NCI-H748 (cell line): ENCODE measurements at regions not wholly inside any gene's neighbourhood (a gene's known extent, or its start where the extent isn't known, plus 50 kb on each side); places are given as distances from the start of the nearest gene placed in this dataset.

ENCODE experiments used
- DNase-seq: peaks from one replicate; lab custom pipeline; 2025; ENCODE audit not compliant: unreplicated experiment; lab: John Stamatoyannopoulos, UW

GRCh38 chr22:49255741-49256318, 571.8 kb downstream of the BRD1 start:
- DNase-seq = no peak

- DNase-seq = no peak
Observed at GRCh38 chr22:49255154-49255553, 572.5 kb downstream of the BRD1 start.

GRCh38 chr22:49253656-49254055, 574.0 kb downstream of the BRD1 start:
- no peak for DNase-seq

- DNase-seq = no peak
Observed at GRCh38 chr22:49251371-49251770, 576.3 kb downstream of the BRD1 start.

- DNase-seq = no peak
Observed at GRCh38 chr22:49247194-49247924, 580.3 kb downstream of the BRD1 start.

GRCh38 chr22:49244466-49245420, 582.9 kb downstream of the BRD1 start:
- DNase-seq = no peak

GRCh38 chr22:49243965-49244364, 583.7 kb downstream of the BRD1 start:
- DNase-seq = no peak

- no peak for DNase-seq
Observed at GRCh38 chr22:49243335-49243734, 584.3 kb downstream of the BRD1 start.

- no peak for DNase-seq
Observed at GRCh38 chr22:49242480-49242879, 585.2 kb downstream of the BRD1 start.

GRCh38 chr22:49241174-49241851, 586.4 kb downstream of the BRD1 start:
- no peak for DNase-seq

GRCh38 chr22:49240472-49240871, 587.2 kb downstream of the BRD1 start:
- DNase-seq = no peak

- no peak for DNase-seq
Observed at GRCh38 chr22:49240016-49240380, 587.7 kb downstream of the BRD1 start.

- DNase-seq = no peak
Observed at GRCh38 chr22:49239264-49240015, 588.2 kb downstream of the BRD1 start.

- DNase-seq = no peak
Observed at GRCh38 chr22:49238181-49239141, 589.2 kb downstream of the BRD1 start.

- DNase-seq = no peak
Observed at GRCh38 chr22:49237703-49238102, 590.0 kb downstream of the BRD1 start.

- DNase-seq = no peak
Observed at GRCh38 chr22:49237279-49237678, 590.4 kb downstream of the BRD1 start.

- DNase-seq = no peak
Observed at GRCh38 chr22:49236541-49237075, 591.1 kb downstream of the BRD1 start.

GRCh38 chr22:49235463-49236300, 592.0 kb downstream of the BRD1 start:
- peak; percentile 96 for DNase-seq
